22Rv1 (cell line): ENCODE measurements at regions not wholly inside any gene's neighbourhood (a gene's known extent, or its start where the extent isn't known, plus 50 kb on each side); places are given as distances from the start of the nearest gene placed in this dataset.

Experiments used
- H3K27ac ChIP-seq: fragments of 450-650 bp; 2 replicates; pipeline ENCODE4 v1.5.1; 2017
- ZFX ChIP-seq: fragments of 450-650 bp; IDR thresholded peaks from 2 replicates; pipeline ENCODE4 v1.6.1; 2017; ENCODE audit warnings: antibody characterized with exemption, borderline replicate concordance
- TF ChIP-seq, protein P1 (sequence below): fragments of 450-650 bp; IDR thresholded peaks from 2 replicates; pipeline ENCODE4 v1.5.1; 2017; ENCODE audit warnings: mild to moderate bottlenecking

DNA sequence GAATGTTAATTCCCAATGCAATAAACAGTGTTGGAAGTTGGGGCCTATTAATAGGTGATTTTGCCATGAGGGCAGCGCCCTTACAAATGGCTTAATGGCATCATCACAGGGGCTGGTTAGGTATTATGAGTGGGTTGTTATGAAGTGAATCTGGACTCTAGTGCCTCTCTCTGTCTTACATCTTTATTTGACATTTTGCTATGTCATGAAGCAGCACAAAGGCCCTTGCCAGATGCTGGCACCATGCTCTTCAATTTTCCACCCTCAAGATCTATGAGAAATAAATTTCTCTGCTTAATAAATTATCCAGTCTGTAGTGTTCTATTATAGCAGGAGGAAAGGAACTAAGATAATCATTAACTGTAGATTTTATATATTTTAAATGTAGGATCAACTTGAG lies 1098.7 kb upstream of the NUDT12 start:
- H3K27ac ChIP-seq = no peak overlapping the region
- TF ChIP-seq ZFX = no peak
- TF ChIP-seq, protein P1, sequence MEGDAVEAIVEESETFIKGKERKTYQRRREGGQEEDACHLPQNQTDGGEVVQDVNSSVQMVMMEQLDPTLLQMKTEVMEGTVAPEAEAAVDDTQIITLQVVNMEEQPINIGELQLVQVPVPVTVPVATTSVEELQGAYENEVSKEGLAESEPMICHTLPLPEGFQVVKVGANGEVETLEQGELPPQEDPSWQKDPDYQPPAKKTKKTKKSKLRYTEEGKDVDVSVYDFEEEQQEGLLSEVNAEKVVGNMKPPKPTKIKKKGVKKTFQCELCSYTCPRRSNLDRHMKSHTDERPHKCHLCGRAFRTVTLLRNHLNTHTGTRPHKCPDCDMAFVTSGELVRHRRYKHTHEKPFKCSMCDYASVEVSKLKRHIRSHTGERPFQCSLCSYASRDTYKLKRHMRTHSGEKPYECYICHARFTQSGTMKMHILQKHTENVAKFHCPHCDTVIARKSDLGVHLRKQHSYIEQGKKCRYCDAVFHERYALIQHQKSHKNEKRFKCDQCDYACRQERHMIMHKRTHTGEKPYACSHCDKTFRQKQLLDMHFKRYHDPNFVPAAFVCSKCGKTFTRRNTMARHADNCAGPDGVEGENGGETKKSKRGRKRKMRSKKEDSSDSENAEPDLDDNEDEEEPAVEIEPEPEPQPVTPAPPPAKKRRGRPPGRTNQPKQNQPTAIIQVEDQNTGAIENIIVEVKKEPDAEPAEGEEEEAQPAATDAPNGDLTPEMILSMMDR = no peak

DNA sequence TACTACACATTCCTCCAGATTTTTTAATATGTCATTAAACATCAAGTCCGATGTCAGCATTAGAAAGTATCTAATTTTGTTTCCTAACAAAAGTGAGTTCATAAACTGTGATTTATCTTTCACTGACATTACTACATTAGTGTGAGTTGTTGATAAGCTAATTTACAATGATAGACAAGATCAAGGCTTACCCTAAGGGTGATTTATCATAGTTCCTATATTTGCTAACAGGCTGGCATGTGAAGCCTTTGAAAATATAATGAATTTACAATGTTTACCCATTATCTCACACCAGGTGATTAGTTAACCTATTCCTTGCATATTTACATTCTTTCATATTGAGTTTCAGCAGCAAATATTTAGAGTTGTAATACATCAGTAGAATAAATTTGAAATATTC lies 1096.9 kb upstream of the NUDT12 start:
- TF ChIP-seq, protein P1 = no peak
- no peak for TF ChIP-seq ZFX

GRCh38 chr5:104652271-104652861 lies 1089.8 kb upstream of the NUDT12 start:
- TF ChIP-seq, protein P1 = no peak
- no peak for TF ChIP-seq ZFX
- no peak overlapping the region for H3K27ac ChIP-seq

More for the DNA sequence above, 1096.9 kb upstream of the NUDT12 start:
- no peak overlapping the region for H3K27ac ChIP-seq

GRCh38 chr5:104650313-104651055 lies 1087.9 kb upstream of the NUDT12 start:
- TF ChIP-seq, protein P1 = no peak
- H3K27ac ChIP-seq = no peak overlapping the region

GRCh38 chr5:104646416-104646815 lies 1083.8 kb upstream of the NUDT12 start:
- TF ChIP-seq ZFX = no peak
- TF ChIP-seq, protein P1 = no peak
- no peak overlapping the region for H3K27ac ChIP-seq

- TF ChIP-seq ZFX = no peak
- TF ChIP-seq, protein P1 = no peak
Measured at GRCh38 chr5:104643320-104643719, 1080.7 kb upstream of the NUDT12 start.

DNA sequence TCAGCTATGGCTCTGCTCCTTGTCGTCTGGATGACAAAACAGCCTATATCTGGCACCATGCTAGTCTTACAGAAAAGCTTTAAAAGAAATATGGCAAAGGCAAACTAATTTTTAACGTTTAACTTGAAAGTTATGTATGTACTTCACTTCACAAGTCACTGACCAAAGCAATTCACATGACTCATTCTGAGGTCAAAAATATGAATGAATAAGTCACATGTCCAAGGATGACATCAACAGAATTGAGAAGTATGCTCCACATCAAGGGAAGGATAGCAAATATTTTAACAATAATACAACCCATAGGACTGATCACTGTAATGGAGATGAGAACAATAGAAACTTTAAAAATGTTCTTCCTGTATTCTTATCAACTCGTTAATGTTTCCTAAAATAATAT lies 1072.6 kb upstream of the NUDT12 start:
- H3K27ac ChIP-seq = no peak overlapping the region
- TF ChIP-seq ZFX = no peak
- TF ChIP-seq, protein P1 = no peak

More at GRCh38 chr5:104643320-104643719, 1080.7 kb upstream of the NUDT12 start:
- H3K27ac ChIP-seq = no peak overlapping the region
